GM23248 (cell line): ENCODE measurements at regions not wholly inside any gene's neighbourhood (a gene's known extent, or its start where the extent isn't known, plus 50 kb on each side); places are given as distances from the start of the nearest gene placed in this dataset.

Experiments used
- EZH2 ChIP-seq: fragments of 200-600 bp; sonication (generic); IDR thresholded peaks from 2 replicates; pipeline ENCODE4 v1.6.1; 2018; ENCODE audit warnings: antibody characterized with exemption, mild to moderate bottlenecking; ENCODE audit not compliant: insufficient read depth, poor library complexity, severe bottlenecking
- EZH2phosphoT487 ChIP-seq: fragments of 200-600 bp; sonication (generic); IDR thresholded peaks from 2 replicates; pipeline ENCODE4 v1.6.1; 2018; ENCODE audit warnings: antibody characterized with exemption, moderate library complexity, mild to moderate bottlenecking, low read depth; ENCODE audit not compliant: insufficient read depth

DNA sequence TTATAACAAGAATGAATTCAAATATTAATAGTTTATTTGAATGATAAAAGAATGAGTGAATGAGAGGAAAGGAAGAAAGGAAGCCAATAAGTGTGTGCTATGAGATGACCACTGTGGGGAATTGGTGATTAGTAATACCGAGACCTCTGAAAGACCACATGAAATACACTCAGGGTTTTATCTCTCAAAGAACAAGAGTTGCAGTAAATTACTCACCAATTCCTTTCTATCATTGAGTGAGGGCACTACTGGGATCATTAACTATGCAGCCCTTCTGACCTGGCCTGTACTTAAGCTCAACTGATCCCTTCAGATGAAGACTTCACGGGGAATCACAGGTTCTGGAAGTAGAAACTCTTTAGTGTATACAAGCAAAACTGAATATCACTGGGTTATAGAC, 1636.1 kb downstream of the SLITRK5 start:
- TF ChIP-seq EZH2phosphoT487, result no peak
- no peak for TF ChIP-seq EZH2
